HG03565 (cell line): ENCODE measurements at regions not wholly inside any gene's neighbourhood (a gene's known extent, or its start where the extent isn't known, plus 50 kb on each side); places are given as distances from the start of the nearest gene placed in this dataset.
"Not testable (repeated sequence)": the region's sequence is repeated elsewhere in the genome, so short reads cannot be mapped to it uniquely, and the experiment has no call there.

ENCODE experiments used
- ATAC-seq: cut with Tn5 transposase; IDR thresholded peaks from one replicate; pipeline ENCODE4 v1.9.1; 2021; ENCODE audit warnings: mild to moderate bottlenecking, moderate library complexity; ENCODE audit not compliant: unreplicated experiment

GRCh38 chr9:86585422-86586143, 231.4 kb upstream of the TUT7 start:
- ATAC-seq = no peak

GRCh38 chr9:86580688-86581087, 226.5 kb upstream of the TUT7 start:
- ATAC-seq = no peak

GRCh38 chr9:86578722-86579121, 224.5 kb upstream of the TUT7 start:
- ATAC-seq = no peak

GRCh38 chr9:86577420-86578333, 223.5 kb upstream of the TUT7 start:
- ATAC-seq = no peak

GRCh38 chr9:86575825-86576525, 221.8 kb upstream of the TUT7 start:
- no peak for ATAC-seq

GRCh38 chr9:86575137-86575536, 220.9 kb upstream of the TUT7 start:
- ATAC-seq = no peak

DNA sequence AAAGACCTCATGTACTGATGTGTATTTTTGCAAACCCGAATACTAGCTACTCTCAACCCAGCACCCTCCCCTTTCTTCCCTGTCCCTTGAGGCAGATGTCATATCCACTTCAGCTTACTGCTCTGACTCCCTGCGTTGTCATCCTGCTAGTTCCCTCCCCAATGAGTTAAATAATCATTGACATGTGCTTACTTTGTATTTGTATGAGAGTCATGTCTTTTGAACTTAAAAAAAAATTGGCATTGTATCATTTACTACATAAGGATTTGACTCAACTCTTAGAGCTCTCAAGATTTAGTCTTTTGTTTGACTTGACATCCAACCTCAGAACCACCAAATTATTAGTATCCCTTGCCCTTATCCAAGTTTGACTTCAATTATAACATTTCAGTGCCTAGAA, 219.7 kb upstream of the TUT7 start:
- no peak for ATAC-seq

GRCh38 chr9:86572904-86573303, 218.7 kb upstream of the TUT7 start:
- no peak for ATAC-seq

- not testable (repeated sequence) for ATAC-seq
Measured at GRCh38 chr9:86565603-86566002, 211.4 kb upstream of the TUT7 start.

DNA sequence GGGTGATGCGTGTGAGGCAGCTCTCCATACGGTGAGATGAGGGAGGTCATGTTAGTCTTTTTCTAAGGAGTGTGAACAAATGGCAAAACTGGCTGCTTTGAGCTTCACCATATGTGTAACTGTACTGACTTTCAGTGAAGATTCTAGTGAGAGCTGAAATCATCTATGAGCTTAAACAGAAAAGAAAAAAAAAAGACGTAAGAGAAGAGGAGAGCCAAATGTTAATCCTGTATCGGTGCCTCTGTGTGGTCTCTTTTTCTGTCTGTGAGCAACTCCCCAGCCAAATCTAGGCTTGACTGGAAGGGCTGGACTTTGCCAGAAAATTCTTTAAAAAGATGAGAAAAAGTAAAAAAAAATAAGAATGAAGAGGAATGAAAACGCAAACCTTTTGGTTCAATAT, 209.7 kb upstream of the TUT7 start:
- no peak for ATAC-seq

GRCh38 chr9:86563350-86563749, 209.1 kb upstream of the TUT7 start:
- ATAC-seq = no peak

DNA sequence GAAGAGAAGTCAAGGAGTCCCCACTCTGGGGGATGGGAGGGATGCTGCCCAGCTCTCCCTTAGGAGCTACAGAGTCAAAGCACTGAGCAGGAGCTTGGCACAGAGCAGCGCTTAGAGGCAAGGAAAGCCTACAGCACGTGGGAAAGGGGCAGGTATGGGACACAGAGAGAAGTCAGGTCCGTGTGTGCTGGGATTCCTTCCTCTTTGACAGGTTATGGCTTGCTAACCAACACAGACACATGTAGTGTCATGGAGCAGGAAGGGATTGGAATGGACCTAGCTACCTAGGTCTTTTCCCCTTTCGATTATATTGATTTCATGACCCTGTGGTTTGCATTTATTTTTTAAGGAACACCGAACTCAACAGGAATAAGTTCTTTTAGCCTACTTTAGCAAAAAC, 208.5 kb upstream of the TUT7 start:
- no peak for ATAC-seq

DNA sequence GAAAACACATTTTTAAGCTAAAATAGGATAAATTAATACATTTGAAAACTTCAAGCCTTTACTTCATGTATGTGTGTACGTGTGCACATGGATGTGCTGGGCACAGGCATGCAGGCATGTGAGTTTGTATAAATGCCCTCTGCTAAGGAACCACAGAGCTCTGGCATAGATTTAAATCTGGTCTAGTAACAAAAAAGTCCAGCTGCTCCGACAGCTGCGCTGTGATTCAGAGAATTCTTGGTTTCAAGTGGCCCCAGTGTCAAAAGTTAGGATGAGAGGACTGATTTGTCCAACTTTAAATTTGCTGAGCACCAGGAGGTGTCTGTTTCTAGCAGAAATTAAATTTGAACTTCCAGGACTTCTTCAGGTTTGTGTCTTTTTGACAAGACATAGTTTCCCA, 203.7 kb upstream of the TUT7 start:
- no peak for ATAC-seq

- no peak for ATAC-seq
Measured at GRCh38 chr9:86557063-86557766, 203.0 kb upstream of the TUT7 start.

GRCh38 chr9:86555661-86556060, 201.5 kb upstream of the TUT7 start:
- ATAC-seq = no peak

GRCh38 chr9:86550401-86550800, 196.2 kb upstream of the TUT7 start:
- no peak for ATAC-seq

DNA sequence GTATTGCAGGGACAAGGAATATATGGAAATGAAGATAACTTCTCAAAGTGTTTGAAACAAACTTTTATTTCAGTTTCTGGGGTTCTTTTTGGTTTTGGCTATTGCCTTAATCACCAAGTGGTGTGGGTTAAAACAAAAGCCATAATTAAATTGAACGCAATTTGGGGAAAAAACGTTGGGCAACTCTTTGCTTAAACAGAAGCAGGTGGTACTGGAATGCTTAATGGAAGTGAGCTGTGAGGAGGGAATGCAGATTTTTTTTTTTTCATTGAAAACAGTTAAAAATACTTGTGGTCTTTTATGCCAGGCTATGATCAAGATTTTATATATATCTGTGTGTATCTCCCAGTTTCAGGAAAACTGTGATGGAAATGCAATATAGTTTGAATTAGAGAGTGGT, 195.7 kb upstream of the TUT7 start:
- no peak for ATAC-seq

GRCh38 chr9:86549401-86549811, 195.2 kb upstream of the TUT7 start:
- no peak for ATAC-seq

GRCh38 chr9:86548220-86548619, 194.0 kb upstream of the TUT7 start:
- no peak for ATAC-seq

DNA sequence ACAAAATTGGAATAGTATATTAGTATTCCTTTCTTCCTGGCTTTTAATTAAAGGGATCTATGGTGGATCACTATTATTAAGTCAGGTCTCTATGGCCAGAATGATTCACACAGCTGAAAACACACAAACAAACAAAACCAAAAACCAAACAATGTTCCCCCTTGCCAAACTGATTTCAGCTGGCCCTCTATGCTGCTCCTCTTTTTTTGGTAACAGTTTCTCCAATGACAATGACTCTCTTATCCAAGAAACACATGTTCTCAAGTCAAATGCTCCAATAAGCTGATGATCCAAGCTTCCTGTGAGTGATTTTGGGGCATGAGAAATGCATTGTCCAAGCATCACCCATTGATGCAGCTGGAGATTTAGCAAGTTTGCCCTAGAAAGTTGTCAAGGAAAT, 193.4 kb upstream of the TUT7 start:
- ATAC-seq = no peak

- no peak for ATAC-seq
Measured at GRCh38 chr9:86546712-86547111, 192.5 kb upstream of the TUT7 start.
